NCI-H187 (cell line): ENCODE measurements at regions not wholly inside any gene's neighbourhood (a gene's known extent, or its start where the extent isn't known, plus 50 kb on each side); places are given as distances from the start of the nearest gene placed in this dataset.
"Not testable (repeated sequence)": the region's sequence is repeated elsewhere in the genome, so short reads cannot be mapped to it uniquely, and the experiment has no call there.

ENCODE experiments used
- DNase-seq, 2 experiments: peaks; one replicate each; lab custom pipeline; 2025; lab: John Stamatoyannopoulos, UW

GRCh38 chr5:82894716-82895115 is 182.5 kb downstream of the TMEM167A start:
- DNase-seq = no peak

- no peak for DNase-seq
Observed at GRCh38 chr5:82889088-82889487, 188.1 kb downstream of the TMEM167A start.

- no peak for DNase-seq
Observed at GRCh38 chr5:82886911-82887310, 190.3 kb downstream of the TMEM167A start.

GRCh38 chr5:82885627-82886389 is 191.4 kb downstream of the TMEM167A start:
- no peak for DNase-seq

GRCh38 chr5:82884821-82885471 is 192.2 kb downstream of the TMEM167A start:
- DNase-seq = no peak

GRCh38 chr5:82882316-82882715 is 194.9 kb downstream of the TMEM167A start:
- no peak for DNase-seq

- DNase-seq = no peak
Observed at GRCh38 chr5:82881571-82882174, 195.5 kb downstream of the TMEM167A start.

- DNase-seq = no peak
Observed at GRCh38 chr5:82879089-82879488, 198.1 kb downstream of the TMEM167A start.

- DNase-seq = no peak
Observed at GRCh38 chr5:82873452-82873851, 203.7 kb downstream of the TMEM167A start.

- not testable (repeated sequence) for DNase-seq
Observed at GRCh38 chr5:82872321-82873288, 204.6 kb downstream of the TMEM167A start.

GRCh38 chr5:82865625-82866024 is 211.6 kb downstream of the TMEM167A start:
- DNase-seq = no peak

- no peak for DNase-seq
Observed at GRCh38 chr5:82863266-82863665, 213.9 kb downstream of the TMEM167A start.

- no peak for DNase-seq
Observed at GRCh38 chr5:82862711-82863110, 214.5 kb downstream of the TMEM167A start.

GRCh38 chr5:82862261-82862660 is 214.9 kb downstream of the TMEM167A start:
- DNase-seq = no peak

- DNase-seq = no peak
Observed at GRCh38 chr5:82861701-82862100, 215.5 kb downstream of the TMEM167A start.

GRCh38 chr5:82859451-82860140 is 217.6 kb downstream of the TMEM167A start:
- no peak for DNase-seq

GRCh38 chr5:82858151-82859025 is 218.8 kb downstream of the TMEM167A start:
- DNase-seq = no peak

GRCh38 chr5:82855893-82856550 is 221.2 kb downstream of the TMEM167A start:
- DNase-seq = peak; percentile 18 to 28

- no peak for DNase-seq
Observed at GRCh38 chr5:82854956-82855355, 222.2 kb downstream of the TMEM167A start.

- no peak for DNase-seq
Observed at GRCh38 chr5:82851471-82851870, 225.7 kb downstream of the TMEM167A start.
